A549 (cell line): ENCODE measurements at regions not wholly inside any gene's neighbourhood (a gene's known extent, or its start where the extent isn't known, plus 50 kb on each side); places are given as distances from the start of the nearest gene placed in this dataset.
A peak's percentile ranks its signal among the peaks of the same experiment; 100 is the strongest.

Experiments
- ATAC-seq, 2 experiments: fragments of 200-7000 bp in 1 of 2; fragments of >200 bp in 1 of 2; cut with Nextera tagmentation in 1 of 2; cut with Tn5 transposase in 1 of 2; 3 replicates each; pipeline versions ENCODE4 v1.8.0 to v1.9.1; 2018 to 2020; ENCODE audit warnings: mild to moderate bottlenecking in 1 of 2, moderate library complexity in 1 of 2
- CTCF ChIA-PET: fragments of 300-600 bp; sonication (Branson Sonifier 250); formaldehyde crosslinking; extraction: SDS; loops from one replicate; lab custom pipeline; 2021; ENCODE audit warnings: antibody characterized with exemption, inconsistent platforms; lab: Yijun Ruan, JAX
- POLR2A ChIA-PET: fragments of 350-600 bp; formaldehyde crosslinking; extraction: SDS; loops from one replicate; lab custom pipeline; 2021; ENCODE audit warnings: antibody characterized with exemption, inconsistent platforms; lab: Yijun Ruan, JAX
- DNase-seq, 2 experiments: peaks; one replicate each; pipeline versions ENCODE4 v3.0.0 to v3.0.0-alpha.2; 2011 to 2016; ENCODE audit warnings: low read depth in 1 of 2, low spot score in 1 of 2
- FAIRE-seq: peaks from 2 replicates; lab custom pipeline; 2011; peaks lifted over from hg19 to GRCh38; lab: Jason Lieb, UNC
- H3K27ac ChIP-seq, 2 experiments: fragments of >200 bp; sonication (Bioruptor Twin); formaldehyde crosslinking; 3 replicates each; pipeline ENCODE4 v1.5.1; 2016 to 2017
- H3K4me1 ChIP-seq: fragments of >200 bp; sonication (Bioruptor Twin); formaldehyde crosslinking; 3 replicates; pipeline ENCODE4 v1.6.1; 2016
- H3K4me2 ChIP-seq: fragments of >200 bp; sonication (Bioruptor Twin); formaldehyde crosslinking; 3 replicates; pipeline ENCODE4 v1.6.1; 2016
- H3K4me3 ChIP-seq: fragments of >200 bp; sonication (Bioruptor Twin); formaldehyde crosslinking; 3 replicates; pipeline ENCODE4 v1.5.1; 2016
- H3K9me3 ChIP-seq: fragments of >200 bp; sonication (Bioruptor Twin); formaldehyde crosslinking; 3 replicates; pipeline ENCODE4 v1.6.1; 2016
- BCL3 ChIP-seq: fragments of >200 bp; sonication (Bioruptor Twin); formaldehyde crosslinking; IDR thresholded peaks from 3 replicates; pipeline ENCODE4 v1.6.1; 2016
- CBX2 ChIP-seq: fragments of 200-600 bp; sonication (generic); IDR thresholded peaks from 2 replicates; pipeline ENCODE4 v1.6.1; 2016; ENCODE audit warnings: low read depth, mild to moderate bottlenecking, borderline replicate concordance
- CHD2 ChIP-seq: fragments of 150-350 bp; IDR thresholded peaks from 2 replicates; pipeline ENCODE4 v1.6.1; 2014; ENCODE audit warnings: low read length; ENCODE audit not compliant: partially characterized antibody
- CHD4 ChIP-seq: fragments of 200-600 bp; sonication (generic); IDR thresholded peaks from 2 replicates; pipeline ENCODE4 v1.6.1; 2016; ENCODE audit warnings: antibody characterized with exemption, mild to moderate bottlenecking, borderline replicate concordance
- EHMT2 ChIP-seq: fragments of 200-600 bp; sonication (generic); IDR thresholded peaks from 2 replicates; pipeline ENCODE4 v1.6.1; 2016; ENCODE audit warnings: antibody characterized with exemption, low read depth, mild to moderate bottlenecking, moderate library complexity
- EP300 ChIP-seq, 2 experiments: fragments of >200 bp; sonication (Bioruptor Twin); formaldehyde crosslinking; IDR thresholded peaks; 2 replicates in 1 of 2; 3 replicates in 1 of 2; pipeline ENCODE4 v1.6.1; 2016 to 2017
- ESRRA ChIP-seq: fragments of 150-350 bp; IDR thresholded peaks from 2 replicates; pipeline ENCODE4 v1.6.1; 2014; ENCODE audit warnings: mild to moderate bottlenecking, low read length, borderline replicate concordance
- FOSL2 ChIP-seq, 2 experiments: fragments of 450-650 bp in 1 of 2; fragments of >200 bp in 1 of 2; sonication (Bioruptor Twin) in 1 of 2; formaldehyde crosslinking; IDR thresholded peaks; 2 replicates each; pipeline versions ENCODE4 v1.5.0 to v1.6.1; 2016 to 2020; ENCODE audit warnings: mild to moderate bottlenecking in 1 of 2, moderate library complexity in 1 of 2
- GATA3 ChIP-seq: IDR thresholded peaks from 2 replicates; pipeline ENCODE4 v1.6.1; 2012; ENCODE audit warnings: borderline replicate concordance
- HDAC2 ChIP-seq: fragments of 200-600 bp; sonication (generic); IDR thresholded peaks from 2 replicates; pipeline ENCODE4 v1.6.1; 2016
- HEYL ChIP-seq: fragments of 250-450 bp; sonication (Bioruptor Pico); IDR thresholded peaks from 2 replicates; pipeline ENCODE4 v1.8.0; 2021; ENCODE audit warnings: mild to moderate bottlenecking, moderate library complexity
- HOXB5 ChIP-seq: fragments of 250-450 bp; sonication (Bioruptor Pico); IDR thresholded peaks from 2 replicates; pipeline ENCODE4 v1.5.0; 2020; ENCODE audit warnings: mild to moderate bottlenecking, moderate library complexity
- JUNB ChIP-seq: fragments of >200 bp; sonication (Bioruptor Twin); formaldehyde crosslinking; IDR thresholded peaks from 2 replicates; pipeline ENCODE4 v1.6.1; 2016
- KDM1A ChIP-seq: fragments of 200-600 bp; sonication (generic); IDR thresholded peaks from 2 replicates; pipeline ENCODE4 v1.6.1; 2016; ENCODE audit warnings: low read depth, mild to moderate bottlenecking
- PHF8 ChIP-seq: fragments of 200-600 bp; sonication (generic); IDR thresholded peaks from 2 replicates; pipeline ENCODE4 v1.6.1; 2016; ENCODE audit warnings: low read depth, mild to moderate bottlenecking, antibody characterized with exemption, moderate library complexity, borderline replicate concordance
- POLR2AphosphoS2 ChIP-seq: conservative IDR thresholded peaks from 2 replicates; pipeline ENCODE4 v1.6.1; 2012; ENCODE audit warnings: low read length, improper control_type of control experiment, inconsistent platforms
- RAD21 ChIP-seq, 2 experiments: fragments of >200 bp in 1 of 2; sonication (Bioruptor Twin) in 1 of 2; formaldehyde crosslinking in 1 of 2; IDR thresholded peaks in 1 of 2; conservative IDR thresholded peaks in 1 of 2; 2 replicates in 1 of 2; 3 replicates in 1 of 2; pipeline ENCODE4 v1.6.1; 2012 to 2018; ENCODE audit warnings: inconsistent platforms in 1 of 2
- RNF2 ChIP-seq: fragments of 200-600 bp; sonication (generic); IDR thresholded peaks from 2 replicates; pipeline ENCODE4 v1.6.1; 2016; ENCODE audit warnings: low read depth, mild to moderate bottlenecking, antibody characterized with exemption, moderate library complexity, borderline replicate concordance
- SREBF2 ChIP-seq: fragments of 450-650 bp; IDR thresholded peaks from 2 replicates; pipeline ENCODE4 v1.6.1; 2014; ENCODE audit warnings: mild to moderate bottlenecking, moderate library complexity
- USF2 ChIP-seq: fragments of 450-650 bp; IDR thresholded peaks from 2 replicates; pipeline ENCODE4 v1.6.1; 2014; ENCODE audit warnings: antibody characterized with exemption
- ZFP36 ChIP-seq: fragments of 450-650 bp; IDR thresholded peaks from 2 replicates; pipeline ENCODE4 v1.6.1; 2014; ENCODE audit warnings: borderline replicate concordance; ENCODE audit not compliant: partially characterized antibody
- WGBS: methylation state at CpG from one replicate; pipeline ENCODE4 v1.1.6; 2017; ENCODE audit errors: missing lambda C conversion rate; 5-methylcytosine and 5-hydroxymethylcytosine counted together
- TF ChIP-seq, protein P1 (sequence below): fragments of >200 bp; sonication (Bioruptor Twin); formaldehyde crosslinking; IDR thresholded peaks from 2 replicates; pipeline ENCODE4 v1.6.1; 2016
- TF ChIP-seq, protein P2 (sequence below): IDR thresholded peaks from 2 replicates; pipeline ENCODE4 v1.6.1; 2012; ENCODE audit warnings: low read depth, borderline replicate concordance

DNA sequence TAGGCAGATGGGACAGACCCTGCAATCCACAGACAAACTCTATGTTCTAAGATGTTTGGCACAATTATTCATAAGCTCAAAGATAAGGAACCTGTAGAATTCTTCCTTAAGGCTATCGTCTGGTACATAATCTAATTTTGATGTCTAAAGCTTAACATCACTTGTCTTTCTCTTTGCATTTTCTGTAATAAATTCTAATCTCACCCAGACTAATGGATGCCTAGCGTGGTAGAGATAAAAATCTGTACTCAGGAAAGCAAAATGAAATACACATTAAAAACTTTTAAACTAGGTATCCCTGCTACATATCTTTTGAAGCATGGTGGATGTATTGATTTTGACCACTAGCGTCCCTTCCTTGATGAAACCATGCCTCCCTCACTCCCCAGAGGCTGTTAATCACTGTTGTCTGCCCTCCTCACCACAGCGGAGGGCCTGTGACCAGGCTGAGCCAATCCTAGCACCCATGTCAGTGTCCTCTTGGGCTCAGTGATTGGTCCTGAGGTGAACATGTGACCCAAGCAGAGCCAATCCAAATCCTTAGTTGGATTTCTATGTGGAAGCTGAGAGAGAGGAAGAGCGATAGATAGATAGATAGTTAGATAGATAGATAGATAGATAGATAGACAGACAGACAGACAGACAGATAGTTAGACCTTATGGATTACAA lies 82.2 kb upstream of the GRK3 start:
- DNase-seq (no peak), ATAC-seq (peak in 1 of 2 experiments; percentile 59; a peak in 2 of 6 replicates), FAIRE-seq (no peak)
- TF ChIP-seq HOXB5 (CRISPR knock-in tag), result no peak
- 0 out of 2 replicates have a peak, but pooled peaks have one; percentile 19 for TF ChIP-seq USF2
- no peak for TF ChIP-seq ESRRA
- Histone ChIP-seq H3K4me2 (no peak overlapping the region), H3K9me3 (no peaks in the 10 kb centered on the region), H3K4me1 (0 out of 3 replicates have a peak, but pooled peaks cover 5% of the 10 kb centered on the region), H3K27ac (no peak overlapping the region), H3K4me3 (no peak overlapping the region)
- CTCF ChIA-PET, result interaction anchor here (0.6 to 2.2 kb wide), 2 partner anchors 35 to 291 kb away, joined by 3 to 6 read pairs; no protein-coding TSS in a partner anchor
- WGBS, result 95% methylated on average over 5 of the region's 5 CpGs
- POLR2A ChIA-PET, result no interaction called here

DNA sequence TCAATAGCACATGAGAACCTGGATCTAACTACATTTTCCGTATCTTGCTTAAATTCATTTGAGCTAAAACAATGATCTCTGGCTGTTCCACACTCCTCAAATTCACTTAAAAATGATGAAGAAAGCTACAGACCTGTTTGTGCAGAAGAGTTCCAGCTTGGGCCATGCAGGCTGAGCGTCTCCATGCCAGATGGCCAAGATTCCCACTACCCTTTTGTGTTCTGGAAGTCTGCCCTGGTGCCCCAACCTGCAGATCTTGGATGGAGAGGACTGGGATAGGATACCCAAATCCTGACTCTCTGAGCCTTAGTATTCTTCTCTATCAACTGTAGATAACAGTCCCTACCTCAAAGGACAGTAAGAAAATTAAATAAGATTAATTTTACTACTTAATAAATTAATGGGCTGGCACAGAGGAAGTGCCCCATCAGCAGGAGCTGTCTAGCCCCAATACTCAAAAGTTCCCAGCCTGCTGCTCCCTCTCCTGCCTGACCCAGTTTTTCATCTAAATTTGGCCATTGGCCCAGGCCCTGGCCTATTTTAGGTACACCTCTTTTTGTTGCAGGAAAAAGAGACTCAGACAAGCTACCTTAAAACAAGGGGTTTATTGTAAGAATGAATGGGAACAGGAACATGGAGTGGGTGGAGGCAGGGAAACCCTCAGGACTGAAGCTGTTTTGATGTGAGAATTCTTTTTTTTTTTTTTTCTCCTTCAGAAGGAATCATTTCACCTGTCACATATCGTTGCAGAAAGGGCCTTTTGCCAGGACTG lies 81.4 kb upstream of the GRK3 start:
- no peak for FAIRE-seq
- no peak for TF ChIP-seq KDM1A
- TF ChIP-seq, protein P1, sequence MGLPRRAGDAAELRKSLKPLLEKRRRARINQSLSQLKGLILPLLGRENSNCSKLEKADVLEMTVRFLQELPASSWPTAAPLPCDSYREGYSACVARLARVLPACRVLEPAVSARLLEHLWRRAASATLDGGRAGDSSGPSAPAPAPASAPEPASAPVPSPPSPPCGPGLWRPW, result no peak
- TF ChIP-seq, protein P2, sequence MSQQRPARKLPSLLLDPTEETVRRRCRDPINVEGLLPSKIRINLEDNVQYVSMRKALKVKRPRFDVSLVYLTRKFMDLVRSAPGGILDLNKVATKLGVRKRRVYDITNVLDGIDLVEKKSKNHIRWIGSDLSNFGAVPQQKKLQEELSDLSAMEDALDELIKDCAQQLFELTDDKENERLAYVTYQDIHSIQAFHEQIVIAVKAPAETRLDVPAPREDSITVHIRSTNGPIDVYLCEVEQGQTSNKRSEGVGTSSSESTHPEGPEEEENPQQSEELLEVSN, result no peak
- TF ChIP-seq CHD4, result no peak
- TF ChIP-seq EP300 (IDR thresholded peaks at IDR 0.05), result no peak
- no peak for TF ChIP-seq EHMT2
- no peak for TF ChIP-seq JUNB
- TF ChIP-seq HEYL, result no peak
- TF ChIP-seq ZFP36, result no peak
- no peak for TF ChIP-seq CBX2
- no peak for TF ChIP-seq SREBF2
- no peak for TF ChIP-seq HDAC2
- TF ChIP-seq CHD2, result no peak
- no peak for TF ChIP-seq POLR2AphosphoS2
- no peak for TF ChIP-seq BCL3
- no peak for TF ChIP-seq RAD21 (conservative IDR thresholded peaks at IDR 0.05 in 1 of 2, IDR thresholded peaks at IDR 0.05 in 1 of 2)
- TF ChIP-seq, all 56 proteins: peak for 0
- H3K4me3 ChIP-seq, result no peak overlapping the region
- POLR2A ChIA-PET, result no interaction called here
- no peak overlapping the region for H3K27ac ChIP-seq
- WGBS, result 73% methylated on average over 3 of the region's 3 CpGs
- DNase-seq (no peak), ATAC-seq (no peak)
- peaks cover 11% of the 10 kb centered on the region; the same call in 1 of the 3 replicates for H3K4me1 ChIP-seq
- H3K4me2 ChIP-seq, result no peak overlapping the region
- CTCF ChIA-PET, result interaction anchor here (0.6 to 2.2 kb wide), 3 partner anchors 36 to 290 kb away, joined by 3 to 6 read pairs (median 4); no protein-coding TSS in a partner anchor
- no peaks in the 10 kb centered on the region for H3K9me3 ChIP-seq

DNA sequence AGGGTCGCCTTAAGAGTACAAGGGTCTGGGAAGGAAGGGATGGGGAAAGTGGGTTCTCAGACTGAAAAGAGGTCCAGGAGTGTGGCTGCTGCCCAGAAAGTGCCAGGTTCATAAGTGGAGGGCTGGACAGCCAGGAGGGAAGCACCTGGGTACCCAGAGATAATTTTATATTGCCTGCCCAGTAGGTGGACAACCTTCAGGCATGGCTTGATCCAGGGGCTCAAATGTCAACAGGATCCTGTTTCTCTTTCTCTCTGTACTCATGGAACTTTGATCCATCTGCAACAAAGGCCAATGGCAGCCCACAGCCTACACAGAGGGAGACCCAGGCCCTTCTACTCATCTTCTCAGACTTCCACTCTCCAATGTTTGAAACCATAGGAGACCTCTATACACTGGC lies 80.5 kb upstream of the GRK3 start:
- no peak overlapping the region for H3K27ac ChIP-seq
- H3K4me3 ChIP-seq, result no peak overlapping the region
- FAIRE-seq (no peak), ATAC-seq (no peak), DNase-seq (no peak)
- H3K4me1 ChIP-seq, result peaks cover 19% of the 10 kb centered on the region; the same call in 2 of the 3 replicates
- WGBS, result 96% methylated on average over 1 of the region's 1 CpG
- no peaks in the 10 kb centered on the region for H3K9me3 ChIP-seq
- POLR2A ChIA-PET, result no interaction called here
- TF ChIP-seq FOSL2 (IDR thresholded peaks at IDR 0.05) (no peak), FOSL2 (CRISPR knock-in tag; IDR thresholded peaks at IDR 0.05) (no peak), PHF8 (no peak), RNF2 (no peak), GATA3 (no peak)
- H3K4me2 ChIP-seq, result no peak overlapping the region
- CTCF ChIA-PET, result no interaction called here
